HUES48 (cell line): ENCODE measurements at regions not wholly inside any gene's neighbourhood (a gene's known extent, or its start where the extent isn't known, plus 50 kb on each side); places are given as distances from the start of the nearest gene placed in this dataset.

ENCODE experiments used
- H3K27ac ChIP-seq: one replicate; pipeline ENCODE4 v1.7.0; 2013; ENCODE audit warnings: low read depth, low read length, inconsistent platforms
- H3K27me3 ChIP-seq: 2 replicates; pipeline ENCODE4 v1.6.1; 2013; ENCODE audit warnings: mild to moderate bottlenecking, low read length; ENCODE audit not compliant: control insufficient read depth, insufficient read depth
- H3K36me3 ChIP-seq: 2 replicates; pipeline ENCODE4 v1.6.1; 2013; ENCODE audit warnings: low read length; ENCODE audit not compliant: control insufficient read depth, insufficient read depth
- H3K4me1 ChIP-seq: 2 replicates; pipeline ENCODE4 v1.6.1; 2013; ENCODE audit warnings: mild to moderate bottlenecking, low read length; ENCODE audit not compliant: control insufficient read depth, insufficient read depth
- H3K4me3 ChIP-seq: 2 replicates; pipeline ENCODE4 v1.5.1; 2013; ENCODE audit warnings: mild to moderate bottlenecking, low read depth, low read length
- H3K9ac ChIP-seq: 2 replicates; pipeline ENCODE4 v1.6.1; 2013; ENCODE audit warnings: mild to moderate bottlenecking, low read depth, low read length, moderate library complexity
- H3K9me3 ChIP-seq: 2 replicates; pipeline ENCODE4 v1.6.1; 2013; ENCODE audit warnings: low read length; ENCODE audit not compliant: control insufficient read depth, insufficient read depth

- Histone ChIP-seq H3K36me3 (no peaks in the 10 kb centered on the region), H3K27ac (no peak overlapping the region), H3K9ac (no peak overlapping the region), H3K27me3 (no peaks in the 10 kb centered on the region), H3K4me1 (no peaks in the 10 kb centered on the region; the same call in 1 of the 2 replicates), H3K4me3 (no peak overlapping the region), H3K9me3 (no peaks in the 10 kb centered on the region)
Measured at GRCh38 chr6:14671261-14671681, 553.7 kb downstream of the CD83 start.

GRCh38 chr6:14671937-14672336 is 554.4 kb downstream of the CD83 start:
- Histone ChIP-seq H3K27ac (no peak overlapping the region), H3K9ac (no peak overlapping the region), H3K4me3 (no peak overlapping the region), H3K36me3 (no peaks in the 10 kb centered on the region), H3K27me3 (no peaks in the 10 kb centered on the region), H3K4me1 (no peaks in the 10 kb centered on the region; the same call in 1 of the 2 replicates), H3K9me3 (no peaks in the 10 kb centered on the region)

- H3K4me3 ChIP-seq, result no peak overlapping the region
Measured at GRCh38 chr6:14673201-14673600, 555.6 kb downstream of the CD83 start.

GRCh38 chr6:14674458-14674857 is 556.9 kb downstream of the CD83 start:
- H3K4me3 ChIP-seq, result no peak overlapping the region
- H3K27me3 ChIP-seq, result no peaks in the 10 kb centered on the region
- H3K9me3 ChIP-seq, result no peaks in the 10 kb centered on the region
- peaks cover 10% of the 10 kb centered on the region for H3K4me1 ChIP-seq
- H3K27ac ChIP-seq, result no peak overlapping the region
- H3K36me3 ChIP-seq, result no peaks in the 10 kb centered on the region
- no peak overlapping the region for H3K9ac ChIP-seq

More at GRCh38 chr6:14673201-14673600, 555.6 kb downstream of the CD83 start:
- Histone ChIP-seq H3K9me3 (no peaks in the 10 kb centered on the region), H3K4me1 (peaks cover 9% of the 10 kb centered on the region), H3K9ac (no peak overlapping the region), H3K27me3 (no peaks in the 10 kb centered on the region), H3K27ac (no peak overlapping the region), H3K36me3 (no peaks in the 10 kb centered on the region)

GRCh38 chr6:14674867-14675648 is 557.5 kb downstream of the CD83 start:
- Histone ChIP-seq H3K36me3 (no peaks in the 10 kb centered on the region), H3K9ac (no peak overlapping the region), H3K27ac (no peak overlapping the region), H3K9me3 (no peaks in the 10 kb centered on the region), H3K4me1 (peaks cover 10% of the 10 kb centered on the region), H3K27me3 (no peaks in the 10 kb centered on the region), H3K4me3 (no peak overlapping the region)

GRCh38 chr6:14676064-14676463 is 558.5 kb downstream of the CD83 start:
- no peak overlapping the region for H3K4me3 ChIP-seq
- H3K9ac ChIP-seq, result no peak overlapping the region
- peaks cover 10% of the 10 kb centered on the region for H3K4me1 ChIP-seq
- no peaks in the 10 kb centered on the region for H3K36me3 ChIP-seq
- H3K27ac ChIP-seq, result no peak overlapping the region
- H3K9me3 ChIP-seq, result no peaks in the 10 kb centered on the region
- H3K27me3 ChIP-seq, result no peaks in the 10 kb centered on the region

- H3K9me3 ChIP-seq, result no peaks in the 10 kb centered on the region
- H3K27me3 ChIP-seq, result no peaks in the 10 kb centered on the region
- no peaks in the 10 kb centered on the region for H3K36me3 ChIP-seq
- H3K4me1 ChIP-seq, result peaks cover 10% of the 10 kb centered on the region
- no peak overlapping the region for H3K4me3 ChIP-seq
- no peak overlapping the region for H3K9ac ChIP-seq
- no peak overlapping the region for H3K27ac ChIP-seq
Measured at GRCh38 chr6:14676977-14677781, 559.6 kb downstream of the CD83 start.

- Histone ChIP-seq H3K36me3 (no peaks in the 10 kb centered on the region), H3K9me3 (no peaks in the 10 kb centered on the region), H3K4me3 (no peak overlapping the region), H3K27ac (no peak overlapping the region), H3K9ac (no peak overlapping the region), H3K4me1 (peaks cover 17% of the 10 kb centered on the region), H3K27me3 (peaks cover 12% of the 10 kb centered on the region)
Measured at GRCh38 chr6:14681699-14682487, 564.0 kb upstream of the JARID2 start.

- Histone ChIP-seq H3K4me3 (no peak overlapping the region), H3K4me1 (peaks cover 12% of the 10 kb centered on the region), H3K36me3 (no peaks in the 10 kb centered on the region), H3K27me3 (peaks cover 12% of the 10 kb centered on the region), H3K9me3 (no peaks in the 10 kb centered on the region), H3K9ac (no peak overlapping the region), H3K27ac (no peak overlapping the region)
Measured at GRCh38 chr6:14682812-14683211, 563.1 kb upstream of the JARID2 start.

- Histone ChIP-seq H3K27me3 (peaks cover 6% of the 10 kb centered on the region), H3K4me1 (peaks cover 8% of the 10 kb centered on the region), H3K36me3 (no peaks in the 10 kb centered on the region), H3K9me3 (no peaks in the 10 kb centered on the region), H3K9ac (no peak overlapping the region), H3K4me3 (no peak overlapping the region), H3K27ac (no peak overlapping the region)
Measured at GRCh38 chr6:14689639-14690038, 556.2 kb upstream of the JARID2 start.
